IPS DF 6.9 (cell line): ENCODE measurements at regions not wholly inside any gene's neighbourhood (a gene's known extent, or its start where the extent isn't known, plus 50 kb on each side); places are given as distances from the start of the nearest gene placed in this dataset.
"Not testable (repeated sequence)": the region's sequence is repeated elsewhere in the genome, so short reads cannot be mapped to it uniquely, and the experiment has no call there.

Experiments used
- DNase-seq: peaks from one replicate; pipeline ENCODE4 v3.0.0-alpha.2; 2013; ENCODE audit warnings: low read depth, low spot score
- H3K27ac ChIP-seq: one replicate; pipeline ENCODE4 v1.5.1; 2013; ENCODE audit warnings: low read length, control low read depth
- H3K27me3 ChIP-seq: 2 replicates; pipeline ENCODE4 v1.6.1; 2013; ENCODE audit warnings: mild to moderate bottlenecking, low read length; ENCODE audit not compliant: control insufficient read depth, insufficient read depth
- H3K36me3 ChIP-seq: 2 replicates; pipeline ENCODE4 v1.6.1; 2013; ENCODE audit warnings: low read length; ENCODE audit not compliant: control insufficient read depth, insufficient read depth
- H3K4me1 ChIP-seq: 2 replicates; pipeline ENCODE4 v1.6.1; 2013; ENCODE audit warnings: low read length; ENCODE audit not compliant: control insufficient read depth, insufficient read depth
- H3K4me3 ChIP-seq: 2 replicates; pipeline ENCODE4 v1.5.1; 2013; ENCODE audit warnings: mild to moderate bottlenecking, low read length
- H3K9me3 ChIP-seq: 2 replicates; pipeline ENCODE4 v1.6.1; 2013; ENCODE audit warnings: low read length, inconsistent platforms; ENCODE audit not compliant: control insufficient read depth, insufficient read depth
- WGBS: extraction: QIAGEN DNeasy Blood & Tissue Kit; methylation state at CpG from one replicate; pipeline ENCODE4 v1.1.7; 2013; ENCODE audit warnings: mixed read lengths, missing lambda C conversion rate; ENCODE audit not compliant: insufficient read length, insufficient coverage; 5-methylcytosine and 5-hydroxymethylcytosine counted together

- Histone ChIP-seq H3K4me1 (no peaks in the 10 kb centered on the region), H3K36me3 (no peaks in the 10 kb centered on the region), H3K27ac (no peak overlapping the region), H3K4me3 (no peak overlapping the region), H3K9me3 (no peaks in the 10 kb centered on the region), H3K27me3 (no peaks in the 10 kb centered on the region)
- no peak for DNase-seq
These were observed 333.0 kb downstream of the RFPL4B start for GRCh38 chr6:112680091-112680490.

- H3K9me3 ChIP-seq = no peaks in the 10 kb centered on the region
- DNase-seq = no peak
- WGBS = no CpG with 5 or more reads among the region's 5 CpGs
- H3K36me3 ChIP-seq = no peaks in the 10 kb centered on the region
- H3K4me1 ChIP-seq = no peaks in the 10 kb centered on the region
- no peaks in the 10 kb centered on the region for H3K27me3 ChIP-seq
- no peak overlapping the region for H3K27ac ChIP-seq
- H3K4me3 ChIP-seq = no peak overlapping the region
These were observed 334.9 kb downstream of the RFPL4B start for GRCh38 chr6:112682071-112682470.

GRCh38 chr6:112683106-112683505 is 336.0 kb downstream of the RFPL4B start:
- Histone ChIP-seq H3K4me3 (no peak overlapping the region), H3K9me3 (no peaks in the 10 kb centered on the region), H3K27me3 (no peaks in the 10 kb centered on the region), H3K27ac (no peak overlapping the region), H3K36me3 (no peaks in the 10 kb centered on the region), H3K4me1 (no peaks in the 10 kb centered on the region)
- DNase-seq = no peak
- WGBS = no CpG with 5 or more reads among the region's 2 CpGs

GRCh38 chr6:112683926-112684325 is 336.8 kb downstream of the RFPL4B start:
- Histone ChIP-seq H3K9me3 (no peaks in the 10 kb centered on the region), H3K36me3 (no peaks in the 10 kb centered on the region), H3K4me3 (no peak overlapping the region), H3K27me3 (no peaks in the 10 kb centered on the region), H3K4me1 (no peaks in the 10 kb centered on the region), H3K27ac (no peak overlapping the region)
- DNase-seq = no peak
- no CpG with 5 or more reads among the region's 3 CpGs for WGBS

DNA sequence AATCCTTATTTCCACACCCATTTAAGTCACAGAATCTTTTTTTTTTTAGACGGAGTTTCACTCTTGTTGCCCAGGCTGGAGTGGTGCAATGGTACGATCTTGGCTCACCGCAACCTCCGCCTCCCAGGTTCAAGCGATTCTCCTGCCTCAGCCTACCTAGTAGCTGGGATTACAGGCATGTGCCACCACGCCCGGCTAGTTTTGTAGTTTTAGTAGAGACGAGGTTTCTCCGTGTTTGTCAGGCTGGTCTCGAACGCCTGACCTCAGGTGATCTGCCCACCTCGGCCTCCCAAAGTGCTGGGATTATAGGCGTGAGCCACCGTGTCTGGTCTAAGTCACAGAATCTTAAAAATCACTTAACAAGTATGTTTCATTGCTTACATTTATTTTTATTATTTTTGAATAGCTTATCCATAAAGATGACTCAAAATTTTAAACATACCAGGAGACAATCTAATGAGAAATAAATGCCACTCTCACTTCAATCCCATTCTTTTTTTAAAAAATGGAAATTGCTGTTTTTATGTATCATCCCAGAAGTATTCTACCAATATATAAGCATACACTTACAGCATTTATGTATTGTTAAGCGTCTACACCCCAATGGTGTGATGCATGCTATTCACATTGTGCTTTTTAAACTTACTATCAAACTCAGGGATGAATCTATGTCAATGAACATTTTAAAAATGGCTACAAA is 338.5 kb downstream of the RFPL4B start:
- not testable (repeated sequence) for DNase-seq, H3K27me3 ChIP-seq, H3K4me3 ChIP-seq, H3K9me3 ChIP-seq, H3K27ac ChIP-seq, H3K4me1 ChIP-seq, H3K36me3 ChIP-seq
- WGBS = no CpG with 5 or more reads among the region's 15 CpGs

- not testable (repeated sequence) for H3K4me1 ChIP-seq, H3K4me3 ChIP-seq, H3K27ac ChIP-seq, DNase-seq, H3K27me3 ChIP-seq, H3K36me3 ChIP-seq, H3K9me3 ChIP-seq
- no CpG with 5 or more reads among the region's 24 CpGs for WGBS
These were observed 341.5 kb downstream of the RFPL4B start for GRCh38 chr6:112688487-112689165.

DNA sequence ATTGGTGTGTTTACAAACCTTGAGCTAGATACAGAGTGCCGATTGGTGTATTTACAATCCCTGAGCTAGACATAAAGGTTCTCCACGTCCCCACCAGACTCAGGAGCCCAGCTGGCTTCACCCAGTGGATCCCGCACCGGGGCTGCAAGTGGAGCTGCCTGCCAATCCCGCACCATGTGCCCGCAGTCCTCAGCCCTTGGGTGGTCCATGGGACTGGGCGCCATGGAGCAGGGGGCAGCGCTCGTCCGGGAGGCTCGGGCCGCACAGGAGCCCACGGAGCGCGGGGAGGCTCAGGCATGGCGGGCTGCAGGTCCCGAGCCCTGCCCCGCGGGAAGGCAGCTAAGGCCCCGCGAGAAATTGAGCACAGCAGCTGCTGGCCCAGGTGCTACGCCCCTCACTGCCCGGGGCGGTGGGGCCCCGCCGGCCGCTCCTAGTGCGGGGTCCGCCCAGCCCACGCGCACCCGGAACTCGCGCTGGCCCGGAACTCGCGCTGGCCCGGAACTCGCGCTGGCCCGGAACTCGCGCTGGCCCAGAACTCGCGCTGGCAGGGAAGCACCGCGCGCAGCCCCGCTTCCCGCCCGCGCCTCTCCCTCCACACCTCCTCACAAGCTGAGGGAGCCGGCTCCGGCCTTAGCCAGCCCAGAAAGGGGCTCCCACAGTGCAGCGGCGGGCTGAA is 342.2 kb downstream of the RFPL4B start:
- WGBS = no CpG with 5 or more reads among the region's 56 CpGs

DNA sequence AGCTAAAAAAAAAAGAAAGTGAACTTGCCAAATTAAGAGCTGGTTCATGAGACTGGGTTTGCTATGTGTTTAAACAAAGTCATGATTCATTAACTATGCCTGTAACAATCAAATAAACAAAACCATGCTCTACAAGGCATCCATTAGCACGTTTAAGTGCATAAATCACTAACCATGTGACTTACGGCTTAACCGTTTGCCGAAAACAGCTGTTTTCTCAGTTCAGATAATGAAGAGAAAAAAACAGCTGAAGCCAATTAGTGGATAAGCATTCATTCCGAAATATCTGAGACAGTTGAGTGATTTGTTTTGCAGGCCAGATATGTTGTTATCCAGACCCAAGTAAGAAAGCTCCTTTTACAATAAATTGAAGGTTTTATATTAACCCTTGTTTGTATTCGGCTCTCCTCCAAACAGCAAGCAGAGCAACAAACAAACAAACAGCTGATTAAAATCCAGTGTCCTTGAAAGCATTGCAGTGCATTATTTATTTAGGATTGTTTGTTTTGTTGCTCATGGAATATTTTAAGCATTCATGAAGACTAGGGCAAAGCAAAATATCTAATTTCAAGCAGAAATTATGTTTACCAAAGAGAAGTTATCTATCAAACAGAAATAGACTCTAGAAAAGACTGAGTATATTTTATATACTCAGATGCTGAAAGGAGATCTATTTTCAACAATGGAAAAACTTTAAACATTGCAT is 343.5 kb downstream of the RFPL4B start:
- H3K27ac ChIP-seq = no peak overlapping the region
- no peaks in the 10 kb centered on the region for H3K9me3 ChIP-seq
- no peaks in the 10 kb centered on the region for H3K36me3 ChIP-seq
- no peak for DNase-seq
- no CpG with 5 or more reads among the region's 6 CpGs for WGBS
- H3K4me1 ChIP-seq = no peaks in the 10 kb centered on the region
- no peaks in the 10 kb centered on the region for H3K27me3 ChIP-seq
- no peak overlapping the region for H3K4me3 ChIP-seq

More for the DNA sequence above, 342.2 kb downstream of the RFPL4B start:
- not testable (repeated sequence) for H3K27ac ChIP-seq, H3K4me3 ChIP-seq, H3K27me3 ChIP-seq, H3K36me3 ChIP-seq, H3K4me1 ChIP-seq, DNase-seq, H3K9me3 ChIP-seq

GRCh38 chr6:112691289-112691688 is 344.2 kb downstream of the RFPL4B start:
- Histone ChIP-seq H3K27me3 (no peaks in the 10 kb centered on the region), H3K36me3 (no peaks in the 10 kb centered on the region), H3K4me3 (no peak overlapping the region), H3K4me1 (no peaks in the 10 kb centered on the region), H3K9me3 (no peaks in the 10 kb centered on the region), H3K27ac (no peak overlapping the region)
- no peak for DNase-seq
- no CpG with 5 or more reads among the region's 1 CpG for WGBS

DNA sequence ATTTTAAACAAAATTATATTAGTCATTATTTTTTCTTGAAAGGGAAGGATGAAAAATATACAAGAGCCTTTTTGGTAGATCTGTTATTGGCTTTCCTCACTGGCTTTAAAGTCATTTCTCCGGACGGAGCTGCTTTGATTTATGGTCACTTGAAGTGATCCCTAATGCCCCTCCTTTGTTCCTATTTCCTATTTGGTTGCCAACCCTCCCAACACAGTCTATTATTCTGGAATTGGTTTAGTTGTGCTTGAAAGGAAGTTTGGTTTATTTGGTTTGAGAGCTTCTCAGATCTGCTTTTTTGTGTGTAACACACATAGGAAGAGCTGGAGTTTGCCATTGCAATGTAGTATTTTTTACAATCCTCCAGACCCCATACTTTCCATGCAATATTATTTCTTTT is 347.9 kb downstream of the RFPL4B start:
- no peaks in the 10 kb centered on the region for H3K9me3 ChIP-seq
- WGBS = no CpG with 5 or more reads among the region's 2 CpGs
- H3K4me1 ChIP-seq = no peaks in the 10 kb centered on the region
- no peak overlapping the region for H3K4me3 ChIP-seq
- H3K36me3 ChIP-seq = no peaks in the 10 kb centered on the region
- H3K27ac ChIP-seq = no peak overlapping the region
- no peak for DNase-seq
- H3K27me3 ChIP-seq = no peaks in the 10 kb centered on the region
